CD4-positive, alpha-beta memory T cell (primary cell): ENCODE measurements at regions not wholly inside any gene's neighbourhood (a gene's known extent, or its start where the extent isn't known, plus 50 kb on each side); places are given as distances from the start of the nearest gene placed in this dataset.

Experiments used
- CTCF ChIA-PET: fragments of 350-600 bp; sonication (Branson Sonifier 250); formaldehyde crosslinking; loops from one replicate; lab custom pipeline; 2021; ENCODE audit warnings: inconsistent platforms; ENCODE audit not compliant: partially characterized antibody; lab: Charles Lee
- POLR2A ChIA-PET: fragments of 350-600 bp; sonication (Branson Sonifier 250); formaldehyde crosslinking; loops from one replicate; lab custom pipeline; 2021; ENCODE audit not compliant: partially characterized antibody; lab: Charles Lee
- DNase-seq, 5 donors: peaks; one replicate each; pipeline versions ENCODE4 v3.0.0 to v3.0.0-alpha.2; 2020 to 2022; ENCODE audit warnings: mixed read lengths in 1 of 5
- H3K27ac ChIP-seq: one replicate; pipeline ENCODE4 v1.7.0; 2013; ENCODE audit warnings: low read depth, low read length
- H3K27me3 ChIP-seq: 2 replicates; pipeline ENCODE4 v1.7.0; 2013; ENCODE audit warnings: mild to moderate bottlenecking, low read length, moderate library complexity; ENCODE audit not compliant: insufficient read depth
- H3K36me3 ChIP-seq: 2 replicates; pipeline ENCODE4 v1.7.0; 2013; ENCODE audit warnings: mild to moderate bottlenecking, low read length, moderate library complexity; ENCODE audit not compliant: insufficient read depth
- H3K4me1 ChIP-seq: 2 replicates; pipeline ENCODE4 v1.7.0; 2013; ENCODE audit warnings: mild to moderate bottlenecking, low read length, moderate library complexity; ENCODE audit not compliant: insufficient read depth
- H3K4me3 ChIP-seq, 2 donors: one replicate each; pipeline ENCODE4 v1.7.0; 2013; ENCODE audit warnings: low read length in 2 of 2, mild to moderate bottlenecking in 1 of 2
- H3K9me3 ChIP-seq, 2 donors: one replicate each; pipeline ENCODE4 v1.7.0; 2013; ENCODE audit warnings: low read length in 2 of 2, control low read depth in 1 of 2; ENCODE audit not compliant: control insufficient read depth in 1 of 2
- H3K27ac Mint-ChIP-seq, 7 donors: one replicate each; pipeline ENCODE4 v1.8.0; 2020 to 2021; ENCODE audit warnings: mixed read lengths in 7 of 7, mild to moderate bottlenecking in 6 of 7, inconsistent platforms in 3 of 7, moderate library complexity in 3 of 7
- H3K27me3 Mint-ChIP-seq, 2 donors: one replicate each; pipeline ENCODE4 v1.8.0; 2020 to 2021; ENCODE audit warnings: mixed read lengths in 2 of 2
- H3K36me3 Mint-ChIP-seq, 2 donors: one replicate each; pipeline ENCODE4 v1.8.0; 2020 to 2021; ENCODE audit warnings: mixed read lengths in 2 of 2, inconsistent platforms in 1 of 2, mild to moderate bottlenecking in 1 of 2
- H3K4me1 Mint-ChIP-seq, 4 donors: one replicate each; pipeline ENCODE4 v1.8.0; 2020 to 2021; ENCODE audit warnings: mixed read lengths in 4 of 4, mild to moderate bottlenecking in 1 of 4
- H3K4me3 Mint-ChIP-seq, 8 donors: one replicate each; pipeline ENCODE4 v1.8.0; 2020 to 2021; ENCODE audit warnings: mixed read lengths in 8 of 8, mild to moderate bottlenecking in 7 of 8, moderate library complexity in 6 of 8, inconsistent platforms in 3 of 8
- H3K9me3 Mint-ChIP-seq, 8 donors: one replicate each; pipeline ENCODE4 v1.8.0; 2020 to 2021; ENCODE audit warnings: mixed read lengths in 8 of 8, mild to moderate bottlenecking in 5 of 8, inconsistent platforms in 3 of 8, moderate library complexity in 1 of 8
- intact Hi-C: fragments of 100-400 bp; cut with micrococcal nuclease; formaldehyde crosslinking; loops from one replicate; pipeline ENCODE4 v1.15.1; 2023

DNA sequence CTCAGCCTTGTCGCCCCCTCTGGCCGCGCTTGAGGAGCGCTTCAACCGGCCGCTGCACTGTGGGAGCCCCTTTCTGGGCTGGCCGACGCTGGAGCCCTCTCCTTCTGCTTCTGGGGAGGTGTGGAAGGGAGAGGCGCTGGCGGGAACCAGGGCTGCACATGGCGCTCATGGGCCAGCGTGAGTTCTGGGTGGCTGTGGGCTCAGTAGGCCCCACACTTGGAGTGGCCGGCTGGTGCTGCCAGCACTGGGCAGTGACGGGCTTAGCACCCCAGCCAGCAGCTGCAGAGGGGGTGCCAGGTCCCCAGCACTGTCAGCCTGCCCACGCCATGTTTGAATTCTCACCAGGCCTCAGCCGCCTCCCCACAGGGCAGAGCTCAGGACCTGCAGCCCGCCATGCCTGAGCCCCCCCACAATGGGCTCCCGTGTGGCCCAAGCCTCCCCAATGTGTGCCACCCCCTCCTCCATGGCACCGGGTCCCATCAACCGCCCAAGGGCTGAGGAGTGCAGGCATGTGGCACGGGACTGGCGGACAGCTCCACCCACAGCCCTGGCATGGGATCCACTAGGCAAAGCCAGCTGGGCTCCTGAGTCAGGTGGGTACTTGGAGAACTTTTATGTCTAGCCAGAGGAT lies 615.2 kb downstream of the TRIML1 start:
- ChIA-PET POLR2A (no interaction called here), CTCF (no interaction called here)
- Mint-ChIP-seq H3K9me3 (peaks cover 0 to 35% (median 18%) of the 10 kb centered on the region in 8 donors), H3K36me3 (no peaks in the 10 kb centered on the region), H3K27ac (no peak overlapping the region), H3K27me3 (no peaks in the 10 kb centered on the region), H3K4me1 (no peaks in the 10 kb centered on the region), H3K4me3 (no peak overlapping the region)
- H3K27ac ChIP-seq: no peak overlapping the region
- H3K27me3 ChIP-seq: no peaks in the 10 kb centered on the region
- H3K36me3 ChIP-seq: no peaks in the 10 kb centered on the region
- no peaks in the 10 kb centered on the region for H3K9me3 ChIP-seq
- no peak for DNase-seq
- intact Hi-C loops: no loop called here
- H3K4me1 ChIP-seq: no peaks in the 10 kb centered on the region
- H3K4me3 ChIP-seq: no peak overlapping the region

DNA sequence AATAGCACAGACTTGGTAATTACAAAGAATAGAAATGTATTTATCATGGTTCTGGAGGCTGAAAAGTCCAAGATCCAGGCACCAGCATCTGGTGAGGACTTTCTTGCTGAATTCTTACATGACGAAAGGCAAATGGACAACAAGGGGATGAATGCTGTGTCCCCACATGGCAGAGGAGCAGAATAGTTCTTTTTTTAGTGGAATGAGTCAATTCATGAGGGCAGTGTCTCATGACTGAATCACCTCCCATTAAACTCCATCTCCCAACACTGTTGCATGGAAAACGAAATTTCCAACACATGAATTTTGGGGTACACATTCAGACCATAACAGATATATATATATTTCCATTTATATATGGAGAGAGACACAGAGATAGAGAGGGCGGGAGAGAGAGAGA lies 628.3 kb downstream of the TRIML1 start:
- Mint-ChIP-seq H3K4me1 (no peaks in the 10 kb centered on the region), H3K9me3 (peaks cover 0 to 29% (median 11%) of the 10 kb centered on the region in 8 donors), H3K4me3 (no peak overlapping the region), H3K27ac (no peak overlapping the region), H3K36me3 (no peaks in the 10 kb centered on the region), H3K27me3 (no peaks in the 10 kb centered on the region)
- H3K9me3 ChIP-seq: no peaks in the 10 kb centered on the region
- no peak overlapping the region for H3K27ac ChIP-seq
- H3K36me3 ChIP-seq: no peaks in the 10 kb centered on the region
- H3K4me3 ChIP-seq: no peak overlapping the region
- no peak for DNase-seq
- H3K27me3 ChIP-seq: no peaks in the 10 kb centered on the region
- ChIA-PET CTCF (no interaction called here), POLR2A (no interaction called here)
- no peaks in the 10 kb centered on the region for H3K4me1 ChIP-seq
- intact Hi-C loops: no loop called here

DNA sequence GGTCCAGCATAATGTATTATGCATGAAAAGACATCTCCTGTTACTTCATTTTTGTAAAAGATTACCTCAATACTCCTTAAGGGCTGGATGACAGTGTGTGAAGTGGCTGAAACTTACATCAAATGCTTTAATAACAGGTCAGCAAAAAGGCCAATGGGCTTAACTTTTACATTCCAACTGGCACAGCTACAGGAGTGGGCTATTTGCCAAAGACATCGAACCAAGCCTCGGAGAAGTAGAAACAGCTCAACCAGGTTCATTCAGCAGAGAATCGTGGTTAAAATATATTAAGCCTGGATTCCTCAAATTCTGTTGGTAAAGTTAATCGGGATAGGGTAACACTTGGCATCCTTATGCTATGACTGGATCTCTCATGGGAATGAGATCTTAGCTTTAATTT lies 639.7 kb downstream of the TRIML1 start:
- no peaks in the 10 kb centered on the region for H3K9me3 ChIP-seq
- Mint-ChIP-seq H3K27me3 (no peaks in the 10 kb centered on the region), H3K27ac (no peak overlapping the region), H3K4me3 (no peak overlapping the region), H3K9me3 (peaks cover 0 to 21% (median 8%) of the 10 kb centered on the region in 8 donors), H3K36me3 (no peaks in the 10 kb centered on the region), H3K4me1 (no peaks in the 10 kb centered on the region)
- H3K27ac ChIP-seq: no peak overlapping the region
- intact Hi-C loops: no loop called here
- ChIA-PET CTCF (no interaction called here), POLR2A (no interaction called here)
- no peak for DNase-seq
- H3K27me3 ChIP-seq: no peaks in the 10 kb centered on the region
- H3K4me1 ChIP-seq: no peaks in the 10 kb centered on the region
- H3K4me3 ChIP-seq: no peak overlapping the region
- H3K36me3 ChIP-seq: no peaks in the 10 kb centered on the region

DNA sequence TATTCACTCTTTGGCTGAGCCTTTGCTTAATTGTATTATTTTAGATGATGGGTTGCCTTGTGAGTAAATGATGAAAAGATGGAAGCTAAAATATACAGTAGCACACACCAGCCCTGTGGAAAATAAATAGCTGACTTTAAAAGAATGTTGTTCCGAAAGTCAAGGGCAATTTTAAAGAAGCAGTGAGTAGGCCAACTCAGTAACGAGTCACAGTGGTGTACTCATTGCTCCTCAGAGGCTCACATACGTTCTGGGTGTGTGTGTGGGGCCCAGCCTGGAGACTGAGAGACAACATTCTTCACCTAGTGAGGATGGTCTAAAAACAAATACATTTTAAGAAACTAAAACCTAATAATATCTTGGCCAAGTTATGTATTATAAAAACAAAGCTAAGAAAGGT lies 640.3 kb downstream of the TRIML1 start:
- no peaks in the 10 kb centered on the region for H3K27me3 ChIP-seq
- Mint-ChIP-seq H3K27ac (no peak overlapping the region), H3K4me1 (no peaks in the 10 kb centered on the region), H3K4me3 (no peak overlapping the region), H3K36me3 (no peaks in the 10 kb centered on the region), H3K9me3 (peaks cover 0 to 16% (median 5%) of the 10 kb centered on the region in 8 donors), H3K27me3 (no peaks in the 10 kb centered on the region)
- no peaks in the 10 kb centered on the region for H3K36me3 ChIP-seq
- H3K27ac ChIP-seq: no peak overlapping the region
- no peaks in the 10 kb centered on the region for H3K4me1 ChIP-seq
- no peak overlapping the region for H3K4me3 ChIP-seq
- DNase-seq: no peak
- POLR2A ChIA-PET: no interaction called here
- CTCF ChIA-PET: no interaction called here
- intact Hi-C loops: no loop called here
- no peaks in the 10 kb centered on the region for H3K9me3 ChIP-seq

DNA sequence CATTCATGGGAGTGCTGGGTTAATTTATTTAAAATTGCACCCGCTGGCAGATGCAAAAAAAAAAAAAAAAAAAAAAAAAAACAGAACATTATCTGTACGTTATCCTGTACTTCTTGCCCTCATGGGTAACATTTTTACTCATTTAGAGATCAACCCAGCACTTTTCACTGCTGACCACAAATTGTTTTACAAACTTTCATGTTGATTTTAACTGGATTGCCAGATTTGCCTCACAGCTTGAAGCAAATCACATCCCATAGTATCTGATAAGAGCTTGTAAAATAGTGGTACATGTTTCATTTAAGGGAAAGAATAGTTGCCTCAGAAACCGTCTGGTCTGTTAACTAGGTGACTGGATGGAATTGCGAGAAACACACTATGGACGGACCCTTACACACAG lies 640.8 kb downstream of the TRIML1 start:
- no peaks in the 10 kb centered on the region for H3K4me1 Mint-ChIP-seq
- no peaks in the 10 kb centered on the region for H3K27me3 Mint-ChIP-seq
- peaks cover 0 to 16% (median 5%) of the 10 kb centered on the region in 8 donors for H3K9me3 Mint-ChIP-seq
- ChIA-PET CTCF (no interaction called here), POLR2A (no interaction called here)
- Histone ChIP-seq H3K4me3 (no peak overlapping the region), H3K27ac (no peak overlapping the region), H3K9me3 (no peaks in the 10 kb centered on the region), H3K4me1 (no peaks in the 10 kb centered on the region), H3K36me3 (no peaks in the 10 kb centered on the region), H3K27me3 (no peaks in the 10 kb centered on the region)
- H3K27ac Mint-ChIP-seq: no peak overlapping the region
- H3K4me3 Mint-ChIP-seq: no peak overlapping the region
- no peak for DNase-seq
- no peaks in the 10 kb centered on the region for H3K36me3 Mint-ChIP-seq
- intact Hi-C loops: no loop called here

DNA sequence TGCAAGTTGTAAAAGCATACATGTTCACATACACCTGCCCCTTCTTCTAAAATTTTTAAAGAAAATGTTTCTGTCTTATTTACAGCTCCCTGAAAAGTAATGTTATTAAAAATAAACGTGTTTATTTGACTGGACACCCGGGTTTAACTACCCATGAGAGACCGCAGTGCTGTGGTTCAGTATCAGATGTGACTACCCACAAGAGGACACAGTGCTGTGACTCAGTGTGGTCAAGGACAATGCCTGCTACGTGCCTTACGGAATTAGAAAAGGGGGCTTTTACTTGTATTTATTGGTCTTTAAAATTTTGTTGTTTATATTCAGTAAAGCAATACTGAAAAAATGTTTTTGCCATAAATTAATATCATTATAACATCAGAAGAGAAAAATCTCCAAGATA lies 641.4 kb downstream of the TRIML1 start:
- Histone ChIP-seq H3K4me3 (no peak overlapping the region), H3K27ac (no peak overlapping the region), H3K4me1 (no peaks in the 10 kb centered on the region), H3K27me3 (no peaks in the 10 kb centered on the region), H3K9me3 (no peaks in the 10 kb centered on the region), H3K36me3 (no peaks in the 10 kb centered on the region)
- CTCF ChIA-PET: no interaction called here
- Mint-ChIP-seq H3K36me3 (no peaks in the 10 kb centered on the region), H3K9me3 (peaks cover 0 to 16% (median 4%) of the 10 kb centered on the region in 8 donors), H3K4me3 (no peak overlapping the region), H3K27me3 (no peaks in the 10 kb centered on the region), H3K4me1 (no peaks in the 10 kb centered on the region), H3K27ac (no peak overlapping the region)
- intact Hi-C loops: no loop called here
- no peak for DNase-seq
- POLR2A ChIA-PET: no interaction called here

DNA sequence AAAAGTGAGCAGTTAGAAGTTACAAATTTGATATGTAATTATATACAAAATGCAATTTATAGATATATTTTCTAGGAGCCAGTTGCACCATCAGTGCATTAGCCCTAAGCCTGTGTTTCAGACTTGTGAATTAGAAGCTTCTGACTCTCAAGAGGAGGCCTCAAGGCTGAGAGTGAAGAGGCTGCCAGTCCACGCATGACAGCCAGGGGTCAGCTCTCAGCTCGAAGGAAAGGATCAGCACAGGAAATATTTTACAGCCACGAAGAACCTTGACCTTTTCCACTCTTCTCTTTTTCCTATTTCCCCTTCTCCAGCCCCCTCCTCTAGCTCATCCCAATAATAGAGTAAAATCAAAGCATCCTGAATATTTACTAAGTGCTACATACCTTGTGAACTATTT lies 642.4 kb downstream of the TRIML1 start:
- Histone ChIP-seq H3K4me1 (no peaks in the 10 kb centered on the region), H3K27ac (no peak overlapping the region), H3K27me3 (no peaks in the 10 kb centered on the region), H3K36me3 (no peaks in the 10 kb centered on the region), H3K4me3 (no peak overlapping the region), H3K9me3 (no peaks in the 10 kb centered on the region)
- Mint-ChIP-seq H3K27ac (no peak overlapping the region), H3K36me3 (no peaks in the 10 kb centered on the region), H3K4me1 (no peaks in the 10 kb centered on the region), H3K9me3 (peaks cover 0 to 16% (median 3%) of the 10 kb centered on the region in 8 donors), H3K4me3 (no peak overlapping the region), H3K27me3 (no peaks in the 10 kb centered on the region)
- ChIA-PET POLR2A (no interaction called here), CTCF (no interaction called here)
- DNase-seq: no peak
- intact Hi-C loops: no loop called here

DNA sequence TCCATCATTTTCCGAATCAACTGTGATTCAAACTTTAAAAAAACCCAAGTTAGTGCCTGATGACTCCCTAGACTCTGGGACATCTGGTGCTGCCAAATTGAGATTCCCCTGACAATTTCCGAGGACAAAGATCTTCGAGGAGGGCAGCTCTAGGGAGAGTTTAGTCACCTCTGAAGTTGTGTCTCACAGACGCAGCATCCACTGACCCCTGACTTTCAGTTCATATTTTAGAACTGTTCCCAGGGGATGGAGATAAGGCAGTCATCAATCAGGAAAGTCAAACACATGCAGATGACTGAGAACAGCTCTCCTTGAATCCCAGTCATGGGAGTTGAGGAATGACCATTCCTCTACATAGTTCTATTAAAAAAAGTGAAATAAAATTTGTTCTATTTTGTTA lies 643.9 kb downstream of the TRIML1 start:
- no peaks in the 10 kb centered on the region for H3K27me3 ChIP-seq
- no peak overlapping the region for H3K27ac ChIP-seq
- peaks cover 0 to 12% (median 4%) of the 10 kb centered on the region in 8 donors for H3K9me3 Mint-ChIP-seq
- H3K9me3 ChIP-seq: no peaks in the 10 kb centered on the region
- CTCF ChIA-PET: no interaction called here
- no peak for DNase-seq
- H3K4me3 Mint-ChIP-seq: no peak overlapping the region
- POLR2A ChIA-PET: no interaction called here
- no peaks in the 10 kb centered on the region for H3K36me3 ChIP-seq
- H3K4me3 ChIP-seq: no peak overlapping the region
- no peaks in the 10 kb centered on the region for H3K27me3 Mint-ChIP-seq
- H3K4me1 Mint-ChIP-seq: no peaks in the 10 kb centered on the region
- H3K27ac Mint-ChIP-seq: no peak overlapping the region
- H3K36me3 Mint-ChIP-seq: no peaks in the 10 kb centered on the region
- intact Hi-C loops: no loop called here
- H3K4me1 ChIP-seq: no peaks in the 10 kb centered on the region
